ENCODE measurements at regions not wholly inside any gene's neighbourhood (a gene's known extent, or its start where the extent isn't known, plus 50 kb on each side); places are given as distances from the start of the nearest gene placed in this dataset.

DNA sequence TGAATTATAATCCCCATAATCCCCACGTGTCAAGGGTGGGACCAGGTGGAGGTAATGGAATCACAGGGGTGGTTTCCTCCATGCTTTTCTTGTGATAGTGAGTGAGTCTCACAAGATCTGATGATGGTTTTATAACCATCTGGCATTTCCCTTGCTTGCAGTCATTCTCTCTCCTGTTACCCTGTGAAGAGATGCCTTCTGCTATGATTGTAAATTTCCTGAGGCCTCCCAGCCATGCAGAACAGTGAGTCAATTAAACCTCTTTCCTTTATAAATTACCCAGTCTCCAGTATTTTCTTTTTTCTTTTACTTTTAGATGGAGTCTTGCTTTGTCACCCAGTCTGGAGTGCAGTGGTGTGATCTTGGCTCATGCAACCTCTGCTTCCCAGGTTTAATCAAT, 182.7 kb upstream of the SEMA6A start:
- TF ChIP-seq SMC3 (conservative IDR thresholded peaks at IDR 0.05; ENCODE audit: poor library complexity) (no peak), EZH2 (IDR thresholded peaks at IDR 0.05; ENCODE audit: borderline replicate concordance, insufficient read depth, low read length, poor library complexity, severe bottlenecking) (no peak), EP300 (conservative IDR thresholded peaks at IDR 0.05; ENCODE audit: poor library complexity, severe bottlenecking) (no peak), MXI1 (conservative IDR thresholded peaks at IDR 0.05; ENCODE audit: poor library complexity, severe bottlenecking) (no peak), POLR2AphosphoS5 (IDR thresholded peaks at IDR 0.05) (no peak), TAF1 (IDR thresholded peaks at IDR 0.05; ENCODE audit: low read depth) (no peak), RAD21 (conservative IDR thresholded peaks at IDR 0.05) (no peak)
- TF ChIP-seq, protein P1, sequence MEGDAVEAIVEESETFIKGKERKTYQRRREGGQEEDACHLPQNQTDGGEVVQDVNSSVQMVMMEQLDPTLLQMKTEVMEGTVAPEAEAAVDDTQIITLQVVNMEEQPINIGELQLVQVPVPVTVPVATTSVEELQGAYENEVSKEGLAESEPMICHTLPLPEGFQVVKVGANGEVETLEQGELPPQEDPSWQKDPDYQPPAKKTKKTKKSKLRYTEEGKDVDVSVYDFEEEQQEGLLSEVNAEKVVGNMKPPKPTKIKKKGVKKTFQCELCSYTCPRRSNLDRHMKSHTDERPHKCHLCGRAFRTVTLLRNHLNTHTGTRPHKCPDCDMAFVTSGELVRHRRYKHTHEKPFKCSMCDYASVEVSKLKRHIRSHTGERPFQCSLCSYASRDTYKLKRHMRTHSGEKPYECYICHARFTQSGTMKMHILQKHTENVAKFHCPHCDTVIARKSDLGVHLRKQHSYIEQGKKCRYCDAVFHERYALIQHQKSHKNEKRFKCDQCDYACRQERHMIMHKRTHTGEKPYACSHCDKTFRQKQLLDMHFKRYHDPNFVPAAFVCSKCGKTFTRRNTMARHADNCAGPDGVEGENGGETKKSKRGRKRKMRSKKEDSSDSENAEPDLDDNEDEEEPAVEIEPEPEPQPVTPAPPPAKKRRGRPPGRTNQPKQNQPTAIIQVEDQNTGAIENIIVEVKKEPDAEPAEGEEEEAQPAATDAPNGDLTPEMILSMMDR (IDR thresholded peaks at IDR 0.05; ENCODE audit: poor library complexity, severe bottlenecking), result no peak
- TF ChIP-seq, protein P2, sequence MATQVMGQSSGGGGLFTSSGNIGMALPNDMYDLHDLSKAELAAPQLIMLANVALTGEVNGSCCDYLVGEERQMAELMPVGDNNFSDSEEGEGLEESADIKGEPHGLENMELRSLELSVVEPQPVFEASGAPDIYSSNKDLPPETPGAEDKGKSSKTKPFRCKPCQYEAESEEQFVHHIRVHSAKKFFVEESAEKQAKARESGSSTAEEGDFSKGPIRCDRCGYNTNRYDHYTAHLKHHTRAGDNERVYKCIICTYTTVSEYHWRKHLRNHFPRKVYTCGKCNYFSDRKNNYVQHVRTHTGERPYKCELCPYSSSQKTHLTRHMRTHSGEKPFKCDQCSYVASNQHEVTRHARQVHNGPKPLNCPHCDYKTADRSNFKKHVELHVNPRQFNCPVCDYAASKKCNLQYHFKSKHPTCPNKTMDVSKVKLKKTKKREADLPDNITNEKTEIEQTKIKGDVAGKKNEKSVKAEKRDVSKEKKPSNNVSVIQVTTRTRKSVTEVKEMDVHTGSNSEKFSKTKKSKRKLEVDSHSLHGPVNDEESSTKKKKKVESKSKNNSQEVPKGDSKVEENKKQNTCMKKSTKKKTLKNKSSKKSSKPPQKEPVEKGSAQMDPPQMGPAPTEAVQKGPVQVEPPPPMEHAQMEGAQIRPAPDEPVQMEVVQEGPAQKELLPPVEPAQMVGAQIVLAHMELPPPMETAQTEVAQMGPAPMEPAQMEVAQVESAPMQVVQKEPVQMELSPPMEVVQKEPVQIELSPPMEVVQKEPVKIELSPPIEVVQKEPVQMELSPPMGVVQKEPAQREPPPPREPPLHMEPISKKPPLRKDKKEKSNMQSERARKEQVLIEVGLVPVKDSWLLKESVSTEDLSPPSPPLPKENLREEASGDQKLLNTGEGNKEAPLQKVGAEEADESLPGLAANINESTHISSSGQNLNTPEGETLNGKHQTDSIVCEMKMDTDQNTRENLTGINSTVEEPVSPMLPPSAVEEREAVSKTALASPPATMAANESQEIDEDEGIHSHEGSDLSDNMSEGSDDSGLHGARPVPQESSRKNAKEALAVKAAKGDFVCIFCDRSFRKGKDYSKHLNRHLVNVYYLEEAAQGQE (IDR thresholded peaks at IDR 0.05; ENCODE audit: borderline replicate concordance), result no peak
- Histone ChIP-seq H3K4me2 (ENCODE audit: low read length) (no peak overlapping the region), H3F3A (ENCODE audit: insufficient read depth, low read length, poor library complexity, severe bottlenecking) (no peaks in the 10 kb centered on the region), H3K9ac (ENCODE audit: low read length) (no peak overlapping the region), H3K79me2 (replicated peaks; ENCODE audit: insufficient read depth, low read length) (no peaks in the 10 kb centered on the region), H3K9me3 (ENCODE audit: low read length) (no peaks in the 10 kb centered on the region), H2AFZ (ENCODE audit: low read depth, low read length) (no peak overlapping the region), H3K4me3 (ENCODE audit: low read length) (no peak overlapping the region), H3K27ac (ENCODE audit: low read length) (no peak overlapping the region), H3K27me3 (ENCODE audit: insufficient read depth, low read depth, low read length) (no peaks in the 10 kb centered on the region), H3K36me3 (ENCODE audit: insufficient read depth, low read length) (no peaks in the 10 kb centered on the region), H3K9me2 (ENCODE audit: insufficient read depth, low read length) (no peaks in the 10 kb centered on the region), H4K20me1 (ENCODE audit: insufficient read depth) (no peaks in the 10 kb centered on the region)

DNA sequence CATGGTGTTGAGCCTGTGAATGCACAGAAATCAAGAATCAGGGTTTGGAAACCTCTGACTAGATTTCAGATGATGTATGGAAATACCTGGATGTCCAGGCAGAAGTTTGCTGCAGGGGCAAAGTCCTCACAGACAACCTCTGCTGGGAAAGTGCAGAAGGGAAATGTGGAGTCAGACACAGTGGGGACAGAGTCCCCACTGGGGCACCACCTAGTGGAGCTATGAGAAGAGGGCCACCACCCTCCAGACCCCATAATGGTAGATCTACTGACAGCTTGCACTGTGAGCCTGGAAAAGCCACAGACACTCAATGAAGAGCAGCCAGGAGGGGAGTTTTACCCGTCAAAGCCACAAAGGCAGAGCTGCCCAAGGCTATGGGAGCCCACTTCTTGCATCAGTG, 181.9 kb upstream of the SEMA6A start:
- no peak overlapping the region for H3K4me2 ChIP-seq (ENCODE audit: low read length)
- no peak overlapping the region for H3K4me3 ChIP-seq (ENCODE audit: low read length)
- H3K27me3 ChIP-seq (ENCODE audit: insufficient read depth, low read depth, low read length), result no peaks in the 10 kb centered on the region
- H3K79me2 ChIP-seq (replicated peaks; ENCODE audit: insufficient read depth, low read length), result no peaks in the 10 kb centered on the region
- no peak overlapping the region for H3K9ac ChIP-seq (ENCODE audit: low read length)
- no peaks in the 10 kb centered on the region for H3K9me3 ChIP-seq (ENCODE audit: low read length)
- no peak overlapping the region for H2AFZ ChIP-seq (ENCODE audit: low read depth, low read length)
- no peaks in the 10 kb centered on the region for H3K9me2 ChIP-seq (ENCODE audit: insufficient read depth, low read length)
- no peak overlapping the region for H3K27ac ChIP-seq (ENCODE audit: low read length)
- H3K36me3 ChIP-seq (ENCODE audit: insufficient read depth, low read length), result no peaks in the 10 kb centered on the region
- no peak for TF ChIP-seq SMC3 (conservative IDR thresholded peaks at IDR 0.05; ENCODE audit: poor library complexity)
- TF ChIP-seq, protein P1 (IDR thresholded peaks at IDR 0.05; ENCODE audit: poor library complexity, severe bottlenecking), result no peak
- TF ChIP-seq, protein P2 (IDR thresholded peaks at IDR 0.05; ENCODE audit: borderline replicate concordance), result no peak
- H4K20me1 ChIP-seq (ENCODE audit: insufficient read depth), result no peaks in the 10 kb centered on the region
- H3F3A ChIP-seq (ENCODE audit: insufficient read depth, low read length, poor library complexity, severe bottlenecking), result no peaks in the 10 kb centered on the region
